PC-3 (cell line): ENCODE measurements at regions not wholly inside any gene's neighbourhood (a gene's known extent, or its start where the extent isn't known, plus 50 kb on each side); places are given as distances from the start of the nearest gene placed in this dataset.

Experiments used
- ATAC-seq: fragments of 200-7000 bp; cut with Tn5 transposase; 2 replicates; pipeline ENCODE4 v1.9.1; 2020; ENCODE audit warnings: mild to moderate bottlenecking, moderate library complexity
- BruUV-seq: library from RNA; stranded (reverse); fragments of 400-500 nt; replicated peaks from 2 replicates; lab custom pipeline; 2021; lab: Mats Ljungman, UMichigan
- CTCF ChIA-PET: fragments of 300-600 bp; sonication (Branson Sonifier 250); formaldehyde crosslinking; loops from one replicate; lab custom pipeline; 2022; ENCODE audit warnings: antibody characterized with exemption; lab: Charles Lee
- POLR2A ChIA-PET: fragments of 300-600 bp; sonication (Branson Sonifier 250); formaldehyde crosslinking; loops from one replicate; lab custom pipeline; 2022; ENCODE audit warnings: antibody characterized with exemption; ENCODE audit not compliant: unreplicated experiment; lab: Charles Lee
- DNase-seq: peaks from one replicate; pipeline ENCODE4 v3.0.0-alpha.2; 2015
- H2AFZ ChIP-seq: fragments of 300-600 bp; sonication (generic); 2 replicates; pipeline ENCODE4 v1.6.0; 2016; ENCODE audit warnings: antibody characterized with exemption, low read length
- H3F3A ChIP-seq: fragments of 300-600 bp; sonication (generic); one replicate; pipeline ENCODE4 v1.6.0; 2017; ENCODE audit warnings: antibody characterized with exemption, low read length, control low read depth, mild to moderate bottlenecking; ENCODE audit not compliant: unreplicated experiment
- H3K27ac ChIP-seq: fragments of 300-600 bp; sonication (generic); 2 replicates; pipeline ENCODE4 v1.5.1; 2016; ENCODE audit warnings: mild to moderate bottlenecking, low read length
- H3K27me3 ChIP-seq: fragments of 300-600 bp; sonication (generic); 2 replicates; pipeline ENCODE4 v1.6.1; 2016; ENCODE audit warnings: low read length, mixed read lengths
- H3K36me3 ChIP-seq: fragments of 300-600 bp; sonication (generic); 2 replicates; pipeline ENCODE4 v1.6.1; 2016; ENCODE audit warnings: low read depth, mixed run types, low read length, mixed read lengths
- H3K4me1 ChIP-seq: fragments of 300-600 bp; sonication (generic); 2 replicates; pipeline ENCODE4 v1.5.1; 2016; ENCODE audit warnings: low read length; ENCODE audit not compliant: insufficient read depth
- H3K4me2 ChIP-seq: fragments of 300-600 bp; sonication (generic); 2 replicates; pipeline ENCODE4 v1.6.0; 2016; ENCODE audit warnings: low read length
- H3K4me3 ChIP-seq: fragments of 300-600 bp; sonication (generic); 2 replicates; pipeline ENCODE4 v1.5.1; 2016; ENCODE audit warnings: mild to moderate bottlenecking, low read length, mixed read lengths
- H3K79me2 ChIP-seq: fragments of 300-600 bp; sonication (generic); 2 replicates; pipeline ENCODE4 v1.6.1; 2017; ENCODE audit warnings: low read length, mixed read lengths
- H3K9ac ChIP-seq: fragments of 300-600 bp; sonication (generic); 2 replicates; pipeline ENCODE4 v1.6.0; 2016; ENCODE audit warnings: mild to moderate bottlenecking, low read length
- H3K9me2 ChIP-seq: fragments of 300-600 bp; sonication (generic); replicated peaks from 2 replicates; pipeline ENCODE4 v1.6.1; 2016; ENCODE audit warnings: mixed run types, low read length, mixed read lengths
- H3K9me3 ChIP-seq: fragments of 300-600 bp; sonication (generic); 2 replicates; pipeline ENCODE4 v1.6.1; 2016; ENCODE audit warnings: low read length, mixed read lengths
- H4K20me1 ChIP-seq: fragments of 300-600 bp; sonication (generic); 2 replicates; pipeline ENCODE4 v1.6.1; 2016; ENCODE audit warnings: low read length, mixed read lengths
- EZH2 ChIP-seq: fragments of 300-600 bp; sonication (generic); IDR thresholded peaks from one replicate; pipeline ENCODE4 v1.6.1; 2017; ENCODE audit warnings: antibody characterized with exemption, mild to moderate bottlenecking, low read length; ENCODE audit not compliant: unreplicated experiment
- EZH2phosphoT487 ChIP-seq: fragments of 300-600 bp; sonication (generic); IDR thresholded peaks from 2 replicates; pipeline ENCODE4 v1.6.1; 2018; ENCODE audit warnings: mild to moderate bottlenecking, antibody characterized with exemption, low read length, borderline replicate concordance
- intact Hi-C: fragments of 100-400 bp; cut with micrococcal nuclease; formaldehyde crosslinking; loops from 2 replicates; pipeline ENCODE4 v1.9.0; 2023
- TF ChIP-seq, protein P1 (sequence below): fragments of 300-600 bp; sonication (generic); conservative IDR thresholded peaks from 2 replicates; pipeline ENCODE4 v1.5.1; 2017; ENCODE audit warnings: antibody characterized with exemption, low read depth, mild to moderate bottlenecking, low read length

DNA sequence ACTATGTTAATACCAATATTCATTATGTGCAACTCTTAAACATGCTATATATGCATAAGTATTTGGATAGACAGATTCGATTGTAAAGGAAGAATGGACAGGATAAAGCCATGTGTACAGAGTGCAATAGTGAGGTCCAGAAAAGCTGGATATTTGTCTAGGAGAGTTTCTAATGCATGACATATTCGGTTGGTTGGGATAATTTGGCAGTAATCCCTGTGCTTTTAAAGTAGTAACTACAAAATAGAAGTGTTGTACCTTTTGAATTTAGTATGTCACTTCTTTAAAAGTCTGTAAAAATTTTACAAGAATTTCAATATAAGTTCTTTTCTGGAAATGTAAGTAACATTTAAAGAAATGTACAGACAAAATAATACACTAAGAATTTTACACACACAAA, 774.5 kb downstream of the USP25 start:
- no peak overlapping the region for H2AFZ ChIP-seq
- no peaks in the 10 kb centered on the region for H3K4me1 ChIP-seq
- H3K9me2 ChIP-seq = no peaks in the 10 kb centered on the region
- no peak for DNase-seq
- TF ChIP-seq EZH2 (no peak), EZH2phosphoT487 (no peak)
- TF ChIP-seq, protein P1, sequence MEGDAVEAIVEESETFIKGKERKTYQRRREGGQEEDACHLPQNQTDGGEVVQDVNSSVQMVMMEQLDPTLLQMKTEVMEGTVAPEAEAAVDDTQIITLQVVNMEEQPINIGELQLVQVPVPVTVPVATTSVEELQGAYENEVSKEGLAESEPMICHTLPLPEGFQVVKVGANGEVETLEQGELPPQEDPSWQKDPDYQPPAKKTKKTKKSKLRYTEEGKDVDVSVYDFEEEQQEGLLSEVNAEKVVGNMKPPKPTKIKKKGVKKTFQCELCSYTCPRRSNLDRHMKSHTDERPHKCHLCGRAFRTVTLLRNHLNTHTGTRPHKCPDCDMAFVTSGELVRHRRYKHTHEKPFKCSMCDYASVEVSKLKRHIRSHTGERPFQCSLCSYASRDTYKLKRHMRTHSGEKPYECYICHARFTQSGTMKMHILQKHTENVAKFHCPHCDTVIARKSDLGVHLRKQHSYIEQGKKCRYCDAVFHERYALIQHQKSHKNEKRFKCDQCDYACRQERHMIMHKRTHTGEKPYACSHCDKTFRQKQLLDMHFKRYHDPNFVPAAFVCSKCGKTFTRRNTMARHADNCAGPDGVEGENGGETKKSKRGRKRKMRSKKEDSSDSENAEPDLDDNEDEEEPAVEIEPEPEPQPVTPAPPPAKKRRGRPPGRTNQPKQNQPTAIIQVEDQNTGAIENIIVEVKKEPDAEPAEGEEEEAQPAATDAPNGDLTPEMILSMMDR = no peak
- no TSS peak for BruUV-seq
- no peak overlapping the region for H3K4me2 ChIP-seq
- no peaks in the 10 kb centered on the region for H4K20me1 ChIP-seq
- H3K9me3 ChIP-seq = no peaks in the 10 kb centered on the region
- H3K4me3 ChIP-seq = no peak overlapping the region
- no peaks in the 10 kb centered on the region for H3F3A ChIP-seq
- H3K9ac ChIP-seq = no peak overlapping the region
- no peaks in the 10 kb centered on the region for H3K36me3 ChIP-seq
- ChIA-PET POLR2A (no interaction called here), CTCF (no interaction called here)
- intact Hi-C loops = no loop called here
- H3K27me3 ChIP-seq = no peaks in the 10 kb centered on the region
- no peak for ATAC-seq
- H3K27ac ChIP-seq = no peak overlapping the region
- no peaks in the 10 kb centered on the region for H3K79me2 ChIP-seq

DNA sequence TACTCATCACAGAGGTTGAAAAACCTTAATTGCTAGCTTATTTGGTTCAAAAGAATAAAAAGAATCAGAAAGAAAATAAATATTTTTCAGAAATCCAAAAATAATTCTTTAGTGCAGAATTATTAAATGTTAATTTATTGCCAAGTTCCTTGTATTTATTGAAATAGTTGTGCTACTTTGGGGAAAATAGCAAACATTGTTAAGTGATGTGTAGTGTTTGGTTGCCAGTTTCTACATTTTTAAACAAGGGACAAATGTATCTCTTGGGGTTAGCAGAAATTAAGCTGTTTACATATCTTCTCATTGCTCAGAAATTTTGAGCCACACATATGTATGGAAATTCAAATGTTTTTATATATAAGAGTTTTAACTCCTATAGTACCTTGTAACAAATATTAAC, 775.0 kb downstream of the USP25 start:
- POLR2A ChIA-PET = interaction anchor here (0.5 kb wide), 1 partner anchor 82 kb away, joined by 6 read pairs; no protein-coding TSS in a partner anchor

DNA sequence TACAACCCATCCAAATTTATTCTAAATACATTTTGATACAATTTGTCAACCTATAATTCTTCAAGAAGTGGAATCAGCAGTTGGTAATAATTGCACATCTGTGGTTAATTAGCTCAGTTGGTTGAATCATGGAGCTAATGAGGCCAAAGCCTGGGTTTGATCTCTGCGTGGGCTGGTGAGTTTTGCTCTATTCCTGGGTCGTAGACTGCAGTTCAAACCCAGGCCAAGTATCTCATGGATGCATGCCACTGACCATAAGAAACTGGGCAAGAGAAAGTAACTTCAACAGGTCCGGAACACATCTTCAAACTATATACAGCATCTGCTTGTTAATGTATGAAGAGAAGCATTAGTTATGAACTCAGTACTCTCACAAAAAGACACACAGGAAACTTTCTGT, 779.7 kb downstream of the USP25 start:
- Histone ChIP-seq H3K9me2 (no peaks in the 10 kb centered on the region), H3K4me2 (no peak overlapping the region), H2AFZ (no peak overlapping the region), H3F3A (no peaks in the 10 kb centered on the region), H3K27me3 (no peaks in the 10 kb centered on the region), H3K9ac (no peak overlapping the region), H4K20me1 (no peaks in the 10 kb centered on the region), H3K4me1 (no peaks in the 10 kb centered on the region), H3K27ac (no peak overlapping the region), H3K4me3 (no peak overlapping the region), H3K36me3 (no peaks in the 10 kb centered on the region), H3K79me2 (no peaks in the 10 kb centered on the region), H3K9me3 (no peaks in the 10 kb centered on the region)
- CTCF ChIA-PET = no interaction called here
- TF ChIP-seq EZH2 (no peak), EZH2phosphoT487 (no peak)
- TF ChIP-seq, protein P1 = no peak
- POLR2A ChIA-PET = no interaction called here
- ATAC-seq (no peak), DNase-seq (no peak)
- no TSS peak for BruUV-seq
- intact Hi-C loops = no loop called here

More for the DNA sequence above, 775.0 kb downstream of the USP25 start:
- no peaks in the 10 kb centered on the region for H3K9me2 ChIP-seq
- ATAC-seq = no peak
- TF ChIP-seq, protein P1 = no peak
- TF ChIP-seq EZH2phosphoT487 (no peak), EZH2 (no peak)
- H3K27ac ChIP-seq = no peak overlapping the region
- DNase-seq = no peak
- intact Hi-C loops = no loop called here
- no peak overlapping the region for H2AFZ ChIP-seq
- H3K4me1 ChIP-seq = no peaks in the 10 kb centered on the region
- H3K9me3 ChIP-seq = no peaks in the 10 kb centered on the region
- H3K79me2 ChIP-seq = no peaks in the 10 kb centered on the region
- no TSS peak for BruUV-seq
- no peak overlapping the region for H3K9ac ChIP-seq
- H3K4me3 ChIP-seq = no peak overlapping the region
- no peaks in the 10 kb centered on the region for H4K20me1 ChIP-seq
- CTCF ChIA-PET = no interaction called here
- H3K4me2 ChIP-seq = no peak overlapping the region
- H3F3A ChIP-seq = no peaks in the 10 kb centered on the region
- no peaks in the 10 kb centered on the region for H3K36me3 ChIP-seq
- H3K27me3 ChIP-seq = no peaks in the 10 kb centered on the region
